MCF 10A (cell line): ENCODE measurements at regions not wholly inside any gene's neighbourhood (a gene's known extent, or its start where the extent isn't known, plus 50 kb on each side); places are given as distances from the start of the nearest gene placed in this dataset.

Source experiments
- BruUV-seq: library from RNA; stranded (reverse); fragments of 400-500 nt; replicated peaks from 2 replicates; lab custom pipeline; 2021; lab: Mats Ljungman, UMichigan
- CTCF ChIA-PET: fragments of 300-600 bp; sonication (Branson Sonifier 250); formaldehyde crosslinking; extraction: SDS; loops from one replicate; lab custom pipeline; 2021; ENCODE audit warnings: antibody characterized with exemption, inconsistent platforms; lab: Yijun Ruan, JAX
- POLR2A ChIA-PET: fragments of 300-600, 350-650 bp; sonication (Branson Sonifier 250); formaldehyde crosslinking; extraction: SDS; loops from one replicate; lab custom pipeline; 2020; ENCODE audit warnings: antibody characterized with exemption, inconsistent platforms; lab: Yijun Ruan, JAX
- DNase-seq: peaks from one replicate; pipeline ENCODE4 v3.0.0-alpha.2; 2018; ENCODE audit not compliant: unreplicated experiment
- H3K27ac Mint-ChIP-seq: one replicate; pipeline ENCODE4 v1.8.0; 2022; ENCODE audit warnings: mild to moderate bottlenecking, low read depth, mixed read lengths; ENCODE audit not compliant: unreplicated experiment
- H3K27me3 Mint-ChIP-seq: one replicate; pipeline ENCODE4 v1.8.0; 2022; ENCODE audit warnings: mixed read lengths; ENCODE audit not compliant: insufficient read depth, unreplicated experiment
- H3K36me3 Mint-ChIP-seq: one replicate; pipeline ENCODE4 v1.8.0; 2022; ENCODE audit warnings: mild to moderate bottlenecking, moderate library complexity, mixed read lengths; ENCODE audit not compliant: insufficient read depth, unreplicated experiment
- H3K4me1 Mint-ChIP-seq: one replicate; pipeline ENCODE4 v1.8.0; 2022; ENCODE audit warnings: mixed read lengths; ENCODE audit not compliant: insufficient read depth, unreplicated experiment
- H3K4me3 Mint-ChIP-seq: one replicate; pipeline ENCODE4 v1.8.0; 2022; ENCODE audit warnings: mild to moderate bottlenecking, moderate library complexity, mixed read lengths; ENCODE audit not compliant: unreplicated experiment
- H3K9me3 Mint-ChIP-seq: one replicate; pipeline ENCODE4 v1.8.0; 2022; ENCODE audit warnings: mixed read lengths; ENCODE audit not compliant: unreplicated experiment
- CTCF ChIP-seq: fragments of 200-600 bp; IDR thresholded peaks from one replicate; pipeline ENCODE4 v1.8.0; 2022; ENCODE audit warnings: antibody characterized with exemption, mild to moderate bottlenecking; ENCODE audit not compliant: unreplicated experiment
- intact Hi-C: fragments of 100-400 bp; cut with micrococcal nuclease; formaldehyde crosslinking; loops from 2 replicates; pipeline ENCODE4 v1.14.1; 2022

GRCh38 chr3:59412516-59412915 lies 362.7 kb upstream of the CFAP20DC start:
- intact Hi-C loops, result no loop called here
- ChIA-PET POLR2A (interaction anchor here (0.9 to 1.6 kb wide), 2 partner anchors 12 to 14 kb away, joined by 4 to 5 read pairs; no protein-coding TSS in a partner anchor), CTCF (interaction anchor here (1.5 kb wide), 1 partner anchor 9 kb away, joined by 5 read pairs; no protein-coding TSS in a partner anchor)
- Mint-ChIP-seq H3K4me3 (no peak overlapping the region), H3K36me3 (no peaks in the 10 kb centered on the region), H3K4me1 (no peaks in the 10 kb centered on the region), H3K9me3 (no peaks in the 10 kb centered on the region), H3K27me3 (no peaks in the 10 kb centered on the region), H3K27ac (no peak overlapping the region)
- no peak for DNase-seq
- TF ChIP-seq CTCF, result no peak
- BruUV-seq, result no TSS peak

GRCh38 chr3:59411694-59412093 lies 361.9 kb upstream of the CFAP20DC start:
- Mint-ChIP-seq H3K27ac (no peak overlapping the region), H3K27me3 (no peaks in the 10 kb centered on the region), H3K9me3 (no peaks in the 10 kb centered on the region), H3K36me3 (no peaks in the 10 kb centered on the region), H3K4me1 (no peaks in the 10 kb centered on the region), H3K4me3 (no peak overlapping the region)
- CTCF ChIA-PET, result interaction anchor here (1.5 kb wide), 1 partner anchor 8 kb away, joined by 5 read pairs; no protein-coding TSS in a partner anchor
- no peak for DNase-seq
- POLR2A ChIA-PET, result interaction anchor here (0.9 to 1.6 kb wide), 3 partner anchors 10 to 15 kb away, joined by 4 to 8 read pairs (median 5); no protein-coding TSS in a partner anchor
- intact Hi-C loops, result no loop called here
- BruUV-seq, result no TSS peak
- no peak for TF ChIP-seq CTCF

- Mint-ChIP-seq H3K9me3 (no peaks in the 10 kb centered on the region), H3K4me3 (no peak overlapping the region), H3K27ac (no peak overlapping the region), H3K4me1 (no peaks in the 10 kb centered on the region), H3K36me3 (no peaks in the 10 kb centered on the region), H3K27me3 (no peaks in the 10 kb centered on the region)
- intact Hi-C loops, result no loop called here
- no peak for DNase-seq
- TF ChIP-seq CTCF, result no peak
- ChIA-PET POLR2A (interaction anchor here (0.9 to 1.6 kb wide), 3 partner anchors 9 to 15 kb away, joined by 4 to 8 read pairs (median 5); no protein-coding TSS in a partner anchor), CTCF (no interaction called here)
- no TSS peak for BruUV-seq
Measured at GRCh38 chr3:59411186-59411585, 361.4 kb upstream of the CFAP20DC start.

- intact Hi-C loops, result no loop called here
- POLR2A ChIA-PET, result no interaction called here
- no peak for DNase-seq
Measured at GRCh38 chr3:59408047-59408624, 358.3 kb upstream of the CFAP20DC start.

More at GRCh38 chr3:59408047-59408624, 358.3 kb upstream of the CFAP20DC start:
- Mint-ChIP-seq H3K27me3 (no peaks in the 10 kb centered on the region), H3K4me3 (no peak overlapping the region), H3K36me3 (no peaks in the 10 kb centered on the region), H3K27ac (no peak overlapping the region), H3K4me1 (no peaks in the 10 kb centered on the region), H3K9me3 (no peaks in the 10 kb centered on the region)
- CTCF ChIA-PET, result no interaction called here
- BruUV-seq, result no TSS peak
- no peak for TF ChIP-seq CTCF
